ENCODE measurements at regions not wholly inside any gene's neighbourhood (a gene's known extent, or its start where the extent isn't known, plus 50 kb on each side); places are given as distances from the start of the nearest gene placed in this dataset.

DNA sequence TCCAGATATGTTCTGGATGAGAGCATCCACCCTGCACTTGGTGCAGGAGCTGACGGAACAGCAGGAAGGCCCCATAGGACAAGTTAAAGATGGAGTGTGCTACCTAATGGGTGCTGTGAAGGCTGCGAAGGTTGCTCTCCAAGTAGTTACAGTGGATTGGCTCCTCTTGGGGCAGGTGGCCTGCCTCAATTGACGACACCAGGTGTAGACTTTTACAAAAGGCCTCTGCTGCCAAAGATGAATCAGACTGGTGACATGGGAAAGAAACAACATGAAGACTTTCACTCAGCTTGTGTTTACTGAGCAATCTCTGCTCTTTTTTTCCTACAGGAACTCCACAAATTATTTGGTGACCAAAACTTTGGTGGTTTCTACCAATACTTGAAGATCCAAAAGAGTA, 437.7 kb downstream of the PLCL1 start (continued):
- TF ChIP-seq, protein P1, sequence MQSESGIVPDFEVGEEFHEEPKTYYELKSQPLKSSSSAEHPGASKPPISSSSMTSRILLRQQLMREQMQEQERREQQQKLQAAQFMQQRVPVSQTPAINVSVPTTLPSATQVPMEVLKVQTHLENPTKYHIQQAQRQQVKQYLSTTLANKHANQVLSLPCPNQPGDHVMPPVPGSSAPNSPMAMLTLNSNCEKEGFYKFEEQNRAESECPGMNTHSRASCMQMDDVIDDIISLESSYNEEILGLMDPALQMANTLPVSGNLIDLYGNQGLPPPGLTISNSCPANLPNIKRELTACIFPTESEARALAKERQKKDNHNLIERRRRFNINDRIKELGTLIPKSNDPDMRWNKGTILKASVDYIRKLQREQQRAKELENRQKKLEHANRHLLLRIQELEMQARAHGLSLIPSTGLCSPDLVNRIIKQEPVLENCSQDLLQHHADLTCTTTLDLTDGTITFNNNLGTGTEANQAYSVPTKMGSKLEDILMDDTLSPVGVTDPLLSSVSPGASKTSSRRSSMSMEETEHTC (IDR thresholded peaks at IDR 0.05) = no peak
- TF ChIP-seq CEBPB (tag; IDR thresholded peaks at IDR 0.05) (no peak), MTF1 (CRISPR knock-in tag; IDR thresholded peaks at IDR 0.05; ENCODE audit: borderline replicate concordance) (no peak), L3MBTL2 (IDR thresholded peaks at IDR 0.05) (no peak), JUN (IDR thresholded peaks at IDR 0.05; ENCODE audit: borderline replicate concordance, low read depth, low read length) (no peak), JUN (CRISPR knock-in tag; IDR thresholded peaks at IDR 0.05; ENCODE audit: borderline replicate concordance) (no peak)

GRCh38 chr2:198238429-198238828, 434.0 kb downstream of the PLCL1 start:
- in situ Hi-C loops (cut with MboI) (no loop called here), intact Hi-C loops (cut with micrococcal nuclease) (no loop called here)
- FAIRE-seq = no peak
- no peak overlapping the region for H2AFZ ChIP-seq (ENCODE audit: low read depth, low read length)
- BruUV-seq (replicated peaks) = no TSS peak
- peaks cover 0 to 5% of the 10 kb centered on the region in 2 experiments; a peak in 1 of 5 replicates for H3K27me3 ChIP-seq (ENCODE audit: control insufficient read depth in 2 of 2, insufficient read depth in 2 of 2, low read length in 2 of 2)
- POLR2A ChIA-PET = interaction anchor here (0.6 kb wide), 1 partner anchor 1266 kb away, joined by 3 read pairs; no protein-coding TSS in a partner anchor
- DNase-seq (ENCODE audit: extremely low read depth in 1 of 4, low spot score in 3 of 4) = no peak
- no peak overlapping the region for H3K9ac ChIP-seq (ENCODE audit: insufficient read depth in 1 of 2, low read depth in 2 of 2, low read length in 2 of 2)
- no peak overlapping the region for H3K27ac ChIP-seq (ENCODE audit: extremely low read depth, low read depth, low read length)
- H3K4me1 ChIP-seq (replicated peaks in 1 of 2; ENCODE audit: control insufficient read depth in 2 of 2, insufficient read depth in 2 of 2, low read length in 2 of 2) = no peaks in the 10 kb centered on the region
- no peak for ATAC-seq
- H3K4me2 ChIP-seq (ENCODE audit: insufficient read depth, low read length) = no peak overlapping the region
- H4K20me1 ChIP-seq (replicated peaks; ENCODE audit: control insufficient read depth, insufficient read depth, low read length) = no peaks in the 10 kb centered on the region
- no peaks in the 10 kb centered on the region for H3K9me3 ChIP-seq (replicated peaks; ENCODE audit: control insufficient read depth, insufficient read depth, low read depth, low read length)
- H3K36me3 ChIP-seq (ENCODE audit: control insufficient read depth, insufficient read depth, low read length) = no peaks in the 10 kb centered on the region
- no peak overlapping the region for H3K4me3 ChIP-seq
- CTCF ChIA-PET (ENCODE audit: low intra/inter-chr PET ratio) = no interaction called here
- H3K79me2 ChIP-seq (ENCODE audit: control insufficient read depth, insufficient read depth, low read length) = no peaks in the 10 kb centered on the region
- H3K9me1 ChIP-seq (ENCODE audit: control insufficient read depth, insufficient read depth, low read length) = no peaks in the 10 kb centered on the region
- TF ChIP-seq MED1 (CRISPR knock-in tag; IDR thresholded peaks at IDR 0.05; ENCODE audit: borderline replicate concordance) = no peak
- TF ChIP-seq RBFOX2 (IDR thresholded peaks at IDR 0.05; ENCODE audit: low read depth, low read length) = no peak
- no peak for TF ChIP-seq MTA1 (IDR thresholded peaks at IDR 0.05; ENCODE audit: borderline replicate concordance)
- no peak for TF ChIP-seq TRIM28 (IDR thresholded peaks at IDR 0.05)
- no peak for TF ChIP-seq PHTF2 (CRISPR knock-in tag; IDR thresholded peaks at IDR 0.05)
- TF ChIP-seq MAFK (IDR thresholded peaks at IDR 0.05; ENCODE audit: low read length) = 0 out of 2 replicates have a peak, but pooled peaks have one; percentile 10
- TF ChIP-seq POLR2G (IDR thresholded peaks at IDR 0.05; ENCODE audit: low read depth, low read length) = no peak
- TF ChIP-seq CHD4 (IDR thresholded peaks at IDR 0.05; ENCODE audit: insufficient read depth, insufficient replicate concordance, low read depth, low read length, poor library complexity, severe bottlenecking) = no peak
- TF ChIP-seq NFE2 (IDR thresholded peaks at IDR 0.05; ENCODE audit: low read depth) = no peak
- TF ChIP-seq ZNF316 (IDR thresholded peaks at IDR 0.05) = peak; percentile 39; the same call in 1 of the 2 replicates
- TF ChIP-seq SPI1 (IDR thresholded peaks at IDR 0.05; ENCODE audit: borderline replicate concordance, low read depth, low read length) = no peak
- no peak for TF ChIP-seq ZNF263 (CRISPR knock-in tag; IDR thresholded peaks at IDR 0.05; ENCODE audit: borderline replicate concordance)
- no peak for TF ChIP-seq RNF2 (IDR thresholded peaks at IDR 0.05)
- TF ChIP-seq ZNF282 (CRISPR knock-in tag; IDR thresholded peaks at IDR 0.05) = no peak
- peak; percentile 30; the same call in 1 of the 2 replicates for TF ChIP-seq C11orf30 (IDR thresholded peaks at IDR 0.05; ENCODE audit: low read depth)
- TF ChIP-seq EP400 (IDR thresholded peaks at IDR 0.05) = no peak
- no peak for TF ChIP-seq POLR2AphosphoS2 (IDR thresholded peaks at IDR 0.05; ENCODE audit: low read length)
- no peak for TF ChIP-seq CTBP1 (IDR thresholded peaks at IDR 0.05; ENCODE audit: borderline replicate concordance)
- TF ChIP-seq TBP (optimal IDR thresholded peaks at IDR 0.05; ENCODE audit: low read depth, low read length) = no peak
